GM23338 (cell line): ENCODE measurements at regions not wholly inside any gene's neighbourhood (a gene's known extent, or its start where the extent isn't known, plus 50 kb on each side); places are given as distances from the start of the nearest gene placed in this dataset.

Source experiments
- ATAC-seq: fragments of 200-7000 bp; cut with Tn5 transposase; 3 replicates; pipeline ENCODE4 v1.9.1; 2020
- DNase-seq: peaks from one replicate; pipeline ENCODE4 v3.0.0-alpha.2; 2015; ENCODE audit warnings: low spot score
- H2AFZ ChIP-seq: fragments of 200-600 bp; sonication (generic); 2 replicates; pipeline ENCODE4 v1.8.0; 2016; ENCODE audit warnings: antibody characterized with exemption, mild to moderate bottlenecking, moderate library complexity
- H3F3A ChIP-seq: fragments of 200-600 bp; sonication (generic); replicated peaks from 2 replicates; pipeline ENCODE4 v1.8.0; 2017; ENCODE audit warnings: antibody characterized with exemption, mixed run types, low read depth
- H3K27ac ChIP-seq: fragments of 200-600 bp; sonication (generic); 2 replicates; pipeline ENCODE4 v1.6.1; 2016; ENCODE audit warnings: low read depth
- H3K27me3 ChIP-seq: fragments of 200-600 bp; sonication (generic); 2 replicates; pipeline ENCODE4 v1.8.0; 2016; ENCODE audit warnings: mild to moderate bottlenecking, mixed run types, moderate library complexity; ENCODE audit not compliant: insufficient read depth
- H3K36me3 ChIP-seq: fragments of 200-600 bp; sonication (generic); 2 replicates; pipeline ENCODE4 v1.8.0; 2016; ENCODE audit warnings: mild to moderate bottlenecking; ENCODE audit not compliant: insufficient read depth
- H3K4me1 ChIP-seq: fragments of 200-600 bp; sonication (generic); 2 replicates; pipeline ENCODE4 v1.8.0; 2016; ENCODE audit warnings: mild to moderate bottlenecking, moderate library complexity; ENCODE audit not compliant: insufficient read depth
- H3K4me2 ChIP-seq: fragments of 200-600 bp; sonication (generic); 2 replicates; pipeline ENCODE4 v1.7.1; 2017; ENCODE audit warnings: mixed run types
- H3K4me3 ChIP-seq: fragments of 200-600 bp; sonication (generic); 2 replicates; pipeline ENCODE4 v1.6.1; 2016; ENCODE audit warnings: mixed run types
- H3K79me2 ChIP-seq: fragments of 200-600 bp; sonication (generic); replicated peaks from 2 replicates; pipeline ENCODE4 v1.8.0; 2017; ENCODE audit warnings: mild to moderate bottlenecking; ENCODE audit not compliant: insufficient read depth
- H3K9me2 ChIP-seq: fragments of 200-600 bp; sonication (generic); 2 replicates; pipeline ENCODE4 v1.8.0; 2017; ENCODE audit not compliant: insufficient read depth
- H4K20me1 ChIP-seq: fragments of 200-600 bp; sonication (generic); replicated peaks from 2 replicates; pipeline ENCODE4 v1.8.0; 2017; ENCODE audit warnings: mild to moderate bottlenecking; ENCODE audit not compliant: insufficient read depth
- H3K27ac Mint-ChIP-seq: 2 replicates; pipeline ENCODE4 v1.8.0; 2020; ENCODE audit warnings: inconsistent platforms, mild to moderate bottlenecking, moderate library complexity, mixed read lengths
- H3K27me3 Mint-ChIP-seq: 3 replicates; pipeline ENCODE4 v1.8.0; 2022; ENCODE audit warnings: low read depth, mild to moderate bottlenecking, moderate library complexity, mixed read lengths, inconsistent platforms; ENCODE audit not compliant: insufficient read depth, poor library complexity
- H3K36me3 Mint-ChIP-seq: 3 replicates; pipeline ENCODE4 v1.8.0; 2021; ENCODE audit warnings: low read depth, mild to moderate bottlenecking, inconsistent platforms, moderate library complexity, mixed read lengths
- H3K4me1 Mint-ChIP-seq: 3 replicates; pipeline ENCODE4 v1.8.0; 2020; ENCODE audit warnings: mild to moderate bottlenecking, inconsistent platforms, mixed read lengths
- H3K4me3 Mint-ChIP-seq: 3 replicates; pipeline ENCODE4 v1.8.0; 2021; ENCODE audit warnings: moderate library complexity, mild to moderate bottlenecking, inconsistent platforms, mixed read lengths
- H3K9me3 Mint-ChIP-seq: 3 replicates; pipeline ENCODE4 v1.8.0; 2020; ENCODE audit warnings: moderate library complexity, mild to moderate bottlenecking, inconsistent platforms, mixed read lengths
- CREB1 ChIP-seq: fragments of 250-450 bp; sonication (Bioruptor Pico); IDR thresholded peaks from 2 replicates; pipeline ENCODE4 v1.5.0; 2020; ENCODE audit warnings: low read depth, mild to moderate bottlenecking, moderate library complexity
- EZH2 ChIP-seq: fragments of 200-600 bp; sonication (generic); IDR thresholded peaks from one replicate; pipeline ENCODE4 v1.8.0; 2017; ENCODE audit warnings: antibody characterized with exemption, mild to moderate bottlenecking, low read depth; ENCODE audit not compliant: unreplicated experiment
- EZH2phosphoT487 ChIP-seq: fragments of 200-600 bp; sonication (generic); IDR thresholded peaks from one replicate; pipeline ENCODE4 v1.8.1; 2018; ENCODE audit warnings: antibody characterized with exemption; ENCODE audit not compliant: unreplicated experiment
- JUNB ChIP-seq: IDR thresholded peaks from one replicate; pipeline ENCODE4 v1.6.1; 2016; ENCODE audit warnings: antibody characterized with exemption; ENCODE audit not compliant: unreplicated experiment
- NANOG ChIP-seq: IDR thresholded peaks from 2 replicates; pipeline ENCODE4 v1.6.1; 2016; ENCODE audit warnings: antibody characterized with exemption, borderline replicate concordance
- POLR2AphosphoS5 ChIP-seq: IDR thresholded peaks from 2 replicates; pipeline ENCODE4 v1.6.1; 2016; ENCODE audit warnings: antibody characterized with exemption, low read depth
- REST ChIP-seq: IDR thresholded peaks from one replicate; pipeline ENCODE4 v1.6.1; 2018; ENCODE audit warnings: antibody characterized with exemption; ENCODE audit not compliant: unreplicated experiment
- STAT1 ChIP-seq: IDR thresholded peaks from one replicate; pipeline ENCODE4 v1.6.1; 2016; ENCODE audit warnings: antibody characterized with exemption; ENCODE audit not compliant: unreplicated experiment
- ZNF114 ChIP-seq: fragments of 250-450 bp; sonication (Bioruptor Pico); IDR thresholded peaks from 2 replicates; pipeline ENCODE4 v1.5.0; 2020; ENCODE audit warnings: mild to moderate bottlenecking, moderate library complexity
- ZNF331 ChIP-seq: fragments of 250-450 bp; sonication (Bioruptor Pico); IDR thresholded peaks from 2 replicates; pipeline ENCODE4 v1.5.0; 2020; ENCODE audit warnings: low read depth, mild to moderate bottlenecking, moderate library complexity
- TF ChIP-seq, protein P1 (sequence below): IDR thresholded peaks from 2 replicates; pipeline ENCODE4 v1.6.1; 2016; ENCODE audit warnings: antibody characterized with exemption
- TF ChIP-seq, protein P2 (sequence below), 2 experiments: fragments of 200-600 bp in 1 of 2; sonication (generic) in 1 of 2; conservative IDR thresholded peaks; 2 replicates each; pipeline versions ENCODE4 v1.5.1 to v1.6.1; 2016 to 2017; ENCODE audit warnings: antibody characterized with exemption in 2 of 2, low read depth in 2 of 2, mild to moderate bottlenecking in 2 of 2, moderate library complexity in 1 of 2
- TF ChIP-seq, protein P3 (sequence below): fragments of 250-450 bp; sonication (Bioruptor Pico); IDR thresholded peaks from 2 replicates; pipeline ENCODE4 v1.5.0; 2020; ENCODE audit warnings: mild to moderate bottlenecking, moderate library complexity

DNA sequence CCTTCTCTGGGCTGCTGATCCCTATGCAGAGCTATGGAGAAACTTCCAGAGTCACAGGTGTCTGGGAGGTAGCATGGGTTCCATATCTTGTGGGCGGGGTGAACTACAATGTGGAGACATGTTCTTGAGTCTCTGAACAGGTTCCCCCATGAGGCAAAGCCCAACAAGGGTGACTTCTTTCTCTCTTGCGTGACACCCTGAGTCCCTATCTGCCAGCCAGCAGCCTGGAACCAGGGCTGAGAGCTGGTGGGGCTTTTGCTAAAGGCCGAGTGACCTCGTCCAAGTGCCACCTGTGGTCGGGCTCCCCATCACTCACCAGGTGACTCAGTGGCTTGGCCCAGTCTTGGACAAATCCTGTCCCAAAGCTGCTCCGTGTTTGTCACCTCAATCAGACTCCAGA, 88.0 kb upstream of the ZNF536 start:
- Histone ChIP-seq H3K9me2 (0 out of 2 replicates have a peak, but pooled peaks cover 6% of the 10 kb centered on the region), H3K36me3 (no peaks in the 10 kb centered on the region), H3K4me3 (no peak overlapping the region), H3F3A (no peaks in the 10 kb centered on the region), H2AFZ (no peak overlapping the region), H3K27ac (no peak overlapping the region), H4K20me1 (no peaks in the 10 kb centered on the region), H3K27me3 (no peaks in the 10 kb centered on the region), H3K79me2 (no peaks in the 10 kb centered on the region), H3K4me2 (no peak overlapping the region), H3K4me1 (peaks cover 9% of the 10 kb centered on the region; the same call in 1 of the 2 replicates)
- Mint-ChIP-seq H3K36me3 (no peaks in the 10 kb centered on the region), H3K4me1 (peaks cover 27% of the 10 kb centered on the region), H3K9me3 (no peaks in the 10 kb centered on the region; the same call in 1 of the 3 replicates), H3K27ac (no peak overlapping the region), H3K4me3 (no peak overlapping the region), H3K27me3 (peaks cover under 1% of the 10 kb centered on the region)
- TF ChIP-seq, protein P1, sequence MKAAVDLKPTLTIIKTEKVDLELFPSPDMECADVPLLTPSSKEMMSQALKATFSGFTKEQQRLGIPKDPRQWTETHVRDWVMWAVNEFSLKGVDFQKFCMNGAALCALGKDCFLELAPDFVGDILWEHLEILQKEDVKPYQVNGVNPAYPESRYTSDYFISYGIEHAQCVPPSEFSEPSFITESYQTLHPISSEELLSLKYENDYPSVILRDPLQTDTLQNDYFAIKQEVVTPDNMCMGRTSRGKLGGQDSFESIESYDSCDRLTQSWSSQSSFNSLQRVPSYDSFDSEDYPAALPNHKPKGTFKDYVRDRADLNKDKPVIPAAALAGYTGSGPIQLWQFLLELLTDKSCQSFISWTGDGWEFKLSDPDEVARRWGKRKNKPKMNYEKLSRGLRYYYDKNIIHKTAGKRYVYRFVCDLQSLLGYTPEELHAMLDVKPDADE = no peak
- no peak for TF ChIP-seq STAT1
- TF ChIP-seq EZH2 = no peak
- TF ChIP-seq REST = no peak
- no peak for TF ChIP-seq NANOG
- TF ChIP-seq, protein P2, sequence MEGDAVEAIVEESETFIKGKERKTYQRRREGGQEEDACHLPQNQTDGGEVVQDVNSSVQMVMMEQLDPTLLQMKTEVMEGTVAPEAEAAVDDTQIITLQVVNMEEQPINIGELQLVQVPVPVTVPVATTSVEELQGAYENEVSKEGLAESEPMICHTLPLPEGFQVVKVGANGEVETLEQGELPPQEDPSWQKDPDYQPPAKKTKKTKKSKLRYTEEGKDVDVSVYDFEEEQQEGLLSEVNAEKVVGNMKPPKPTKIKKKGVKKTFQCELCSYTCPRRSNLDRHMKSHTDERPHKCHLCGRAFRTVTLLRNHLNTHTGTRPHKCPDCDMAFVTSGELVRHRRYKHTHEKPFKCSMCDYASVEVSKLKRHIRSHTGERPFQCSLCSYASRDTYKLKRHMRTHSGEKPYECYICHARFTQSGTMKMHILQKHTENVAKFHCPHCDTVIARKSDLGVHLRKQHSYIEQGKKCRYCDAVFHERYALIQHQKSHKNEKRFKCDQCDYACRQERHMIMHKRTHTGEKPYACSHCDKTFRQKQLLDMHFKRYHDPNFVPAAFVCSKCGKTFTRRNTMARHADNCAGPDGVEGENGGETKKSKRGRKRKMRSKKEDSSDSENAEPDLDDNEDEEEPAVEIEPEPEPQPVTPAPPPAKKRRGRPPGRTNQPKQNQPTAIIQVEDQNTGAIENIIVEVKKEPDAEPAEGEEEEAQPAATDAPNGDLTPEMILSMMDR (conservative IDR thresholded peaks at IDR 0.05; ENCODE audit: low read depth in 2 of 2) = no peak
- TF ChIP-seq, protein P3, sequence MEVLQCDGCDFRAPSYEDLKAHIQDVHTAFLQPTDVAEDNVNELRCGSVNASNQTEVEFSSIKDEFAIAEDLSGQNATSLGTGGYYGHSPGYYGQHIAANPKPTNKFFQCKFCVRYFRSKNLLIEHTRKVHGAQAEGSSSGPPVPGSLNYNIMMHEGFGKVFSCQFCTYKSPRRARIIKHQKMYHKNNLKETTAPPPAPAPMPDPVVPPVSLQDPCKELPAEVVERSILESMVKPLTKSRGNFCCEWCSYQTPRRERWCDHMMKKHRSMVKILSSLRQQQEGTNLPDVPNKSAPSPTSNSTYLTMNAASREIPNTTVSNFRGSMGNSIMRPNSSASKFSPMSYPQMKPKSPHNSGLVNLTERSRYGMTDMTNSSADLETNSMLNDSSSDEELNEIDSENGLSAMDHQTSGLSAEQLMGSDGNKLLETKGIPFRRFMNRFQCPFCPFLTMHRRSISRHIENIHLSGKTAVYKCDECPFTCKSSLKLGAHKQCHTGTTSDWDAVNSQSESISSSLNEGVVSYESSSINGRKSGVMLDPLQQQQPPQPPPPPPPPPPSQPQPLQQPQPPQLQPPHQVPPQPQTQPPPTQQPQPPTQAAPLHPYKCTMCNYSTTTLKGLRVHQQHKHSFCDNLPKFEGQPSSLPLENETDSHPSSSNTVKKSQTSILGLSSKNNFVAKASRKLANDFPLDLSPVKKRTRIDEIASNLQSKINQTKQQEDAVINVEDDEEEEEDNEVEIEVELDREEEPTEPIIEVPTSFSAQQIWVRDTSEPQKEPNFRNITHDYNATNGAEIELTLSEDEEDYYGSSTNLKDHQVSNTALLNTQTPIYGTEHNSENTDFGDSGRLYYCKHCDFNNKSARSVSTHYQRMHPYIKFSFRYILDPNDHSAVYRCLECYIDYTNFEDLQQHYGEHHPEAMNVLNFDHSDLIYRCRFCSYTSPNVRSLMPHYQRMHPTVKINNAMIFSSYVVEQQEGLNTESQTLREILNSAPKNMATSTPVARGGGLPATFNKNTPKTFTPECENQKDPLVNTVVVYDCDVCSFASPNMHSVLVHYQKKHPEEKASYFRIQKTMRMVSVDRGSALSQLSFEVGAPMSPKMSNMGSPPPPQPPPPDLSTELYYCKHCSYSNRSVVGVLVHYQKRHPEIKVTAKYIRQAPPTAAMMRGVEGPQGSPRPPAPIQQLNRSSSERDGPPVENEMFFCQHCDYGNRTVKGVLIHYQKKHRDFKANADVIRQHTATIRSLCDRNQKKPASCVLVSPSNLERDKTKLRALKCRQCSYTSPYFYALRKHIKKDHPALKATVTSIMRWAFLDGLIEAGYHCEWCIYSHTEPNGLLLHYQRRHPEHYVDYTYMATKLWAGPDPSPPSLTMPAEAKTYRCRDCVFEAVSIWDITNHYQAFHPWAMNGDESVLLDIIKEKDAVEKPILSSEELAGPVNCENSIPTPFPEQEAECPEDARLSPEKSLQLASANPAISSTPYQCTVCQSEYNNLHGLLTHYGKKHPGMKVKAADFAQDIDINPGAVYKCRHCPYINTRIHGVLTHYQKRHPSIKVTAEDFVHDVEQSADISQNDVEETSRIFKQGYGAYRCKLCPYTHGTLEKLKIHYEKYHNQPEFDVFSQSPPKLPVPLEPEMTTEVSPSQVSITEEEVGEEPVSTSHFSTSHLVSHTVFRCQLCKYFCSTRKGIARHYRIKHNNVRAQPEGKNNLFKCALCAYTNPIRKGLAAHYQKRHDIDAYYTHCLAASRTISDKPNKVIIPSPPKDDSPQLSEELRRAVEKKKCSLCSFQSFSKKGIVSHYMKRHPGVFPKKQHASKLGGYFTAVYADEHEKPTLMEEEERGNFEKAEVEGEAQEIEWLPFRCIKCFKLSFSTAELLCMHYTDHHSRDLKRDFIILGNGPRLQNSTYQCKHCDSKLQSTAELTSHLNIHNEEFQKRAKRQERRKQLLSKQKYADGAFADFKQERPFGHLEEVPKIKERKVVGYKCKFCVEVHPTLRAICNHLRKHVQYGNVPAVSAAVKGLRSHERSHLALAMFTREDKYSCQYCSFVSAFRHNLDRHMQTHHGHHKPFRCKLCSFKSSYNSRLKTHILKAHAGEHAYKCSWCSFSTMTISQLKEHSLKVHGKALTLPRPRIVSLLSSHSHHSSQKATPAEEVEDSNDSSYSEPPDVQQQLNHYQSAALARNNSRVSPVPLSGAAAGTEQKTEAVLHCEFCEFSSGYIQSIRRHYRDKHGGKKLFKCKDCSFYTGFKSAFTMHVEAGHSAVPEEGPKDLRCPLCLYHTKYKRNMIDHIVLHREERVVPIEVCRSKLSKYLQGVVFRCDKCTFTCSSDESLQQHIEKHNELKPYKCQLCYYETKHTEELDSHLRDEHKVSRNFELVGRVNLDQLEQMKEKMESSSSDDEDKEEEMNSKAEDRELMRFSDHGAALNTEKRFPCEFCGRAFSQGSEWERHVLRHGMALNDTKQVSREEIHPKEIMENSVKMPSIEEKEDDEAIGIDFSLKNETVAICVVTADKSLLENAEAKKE (CRISPR knock-in tag) = no peak
- TF ChIP-seq CREB1 (CRISPR knock-in tag) = no peak
- no peak for TF ChIP-seq EZH2phosphoT487
- no peak for TF ChIP-seq ZNF331
- TF ChIP-seq ZNF114 (CRISPR knock-in tag) = no peak
- TF ChIP-seq POLR2AphosphoS5 = no peak
- no peak for TF ChIP-seq JUNB
- ATAC-seq = no peak
- DNase-seq = no peak
